Gastrocnemius medialis (tissue), 4 donors: ENCODE measurements at regions not wholly inside any gene's neighbourhood (a gene's known extent, or its start where the extent isn't known, plus 50 kb on each side); places are given as distances from the start of the nearest gene placed in this dataset.

Experiments used
- POLR2A ChIP-seq, 2 donors: fragments of 450-650 bp; IDR thresholded peaks; one replicate each; pipeline ENCODE4 v1.6.1; 2017; ENCODE audit warnings: antibody characterized with exemption in 2 of 2, mild to moderate bottlenecking in 2 of 2, moderate library complexity in 2 of 2
- TF ChIP-seq, protein P1 (sequence below), 5 experiments: fragments of 450-650 bp in 3 of 5; fragments of 200-600 bp in 2 of 5; sonication (generic) in 2 of 5; IDR thresholded peaks in 4 of 5; conservative IDR thresholded peaks in 1 of 5; 1 replicate in 4 of 5; 2 replicates in 1 of 5; pipeline ENCODE4 v1.5.1; 2016 to 2019; ENCODE audit warnings: antibody characterized with exemption in 5 of 5, mild to moderate bottlenecking in 3 of 5, moderate library complexity in 3 of 5

DNA sequence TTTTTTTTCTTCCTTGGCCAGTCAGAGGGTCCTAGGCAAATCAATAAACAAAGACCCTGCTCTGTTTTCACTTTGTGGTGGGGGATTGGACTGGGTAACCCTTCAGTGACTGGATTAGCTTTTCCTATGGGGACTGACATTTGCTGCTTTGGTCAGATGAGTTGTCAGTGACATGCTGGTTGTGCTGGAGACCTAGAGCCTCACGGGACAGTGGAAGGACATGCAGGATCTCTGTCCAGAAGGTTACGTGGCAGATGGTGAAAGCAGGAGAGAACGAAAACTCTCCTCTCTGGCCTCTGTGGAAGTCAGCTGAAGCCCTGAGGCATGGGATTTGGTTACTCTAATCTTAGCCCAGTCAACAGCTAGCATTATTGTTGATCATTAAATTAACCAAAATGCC lies 90.0 kb upstream of the BMPER start:
- TF ChIP-seq, protein P1, sequence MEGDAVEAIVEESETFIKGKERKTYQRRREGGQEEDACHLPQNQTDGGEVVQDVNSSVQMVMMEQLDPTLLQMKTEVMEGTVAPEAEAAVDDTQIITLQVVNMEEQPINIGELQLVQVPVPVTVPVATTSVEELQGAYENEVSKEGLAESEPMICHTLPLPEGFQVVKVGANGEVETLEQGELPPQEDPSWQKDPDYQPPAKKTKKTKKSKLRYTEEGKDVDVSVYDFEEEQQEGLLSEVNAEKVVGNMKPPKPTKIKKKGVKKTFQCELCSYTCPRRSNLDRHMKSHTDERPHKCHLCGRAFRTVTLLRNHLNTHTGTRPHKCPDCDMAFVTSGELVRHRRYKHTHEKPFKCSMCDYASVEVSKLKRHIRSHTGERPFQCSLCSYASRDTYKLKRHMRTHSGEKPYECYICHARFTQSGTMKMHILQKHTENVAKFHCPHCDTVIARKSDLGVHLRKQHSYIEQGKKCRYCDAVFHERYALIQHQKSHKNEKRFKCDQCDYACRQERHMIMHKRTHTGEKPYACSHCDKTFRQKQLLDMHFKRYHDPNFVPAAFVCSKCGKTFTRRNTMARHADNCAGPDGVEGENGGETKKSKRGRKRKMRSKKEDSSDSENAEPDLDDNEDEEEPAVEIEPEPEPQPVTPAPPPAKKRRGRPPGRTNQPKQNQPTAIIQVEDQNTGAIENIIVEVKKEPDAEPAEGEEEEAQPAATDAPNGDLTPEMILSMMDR (IDR thresholded peaks at IDR 0.05 in 4 of 5, conservative IDR thresholded peaks at IDR 0.05 in 1 of 5), result no peak
- TF ChIP-seq POLR2A (IDR thresholded peaks at IDR 0.05), result no peak
